ENCODE measurements at regions not wholly inside any gene's neighbourhood (a gene's known extent, or its start where the extent isn't known, plus 50 kb on each side); places are given as distances from the start of the nearest gene placed in this dataset.

DNA sequence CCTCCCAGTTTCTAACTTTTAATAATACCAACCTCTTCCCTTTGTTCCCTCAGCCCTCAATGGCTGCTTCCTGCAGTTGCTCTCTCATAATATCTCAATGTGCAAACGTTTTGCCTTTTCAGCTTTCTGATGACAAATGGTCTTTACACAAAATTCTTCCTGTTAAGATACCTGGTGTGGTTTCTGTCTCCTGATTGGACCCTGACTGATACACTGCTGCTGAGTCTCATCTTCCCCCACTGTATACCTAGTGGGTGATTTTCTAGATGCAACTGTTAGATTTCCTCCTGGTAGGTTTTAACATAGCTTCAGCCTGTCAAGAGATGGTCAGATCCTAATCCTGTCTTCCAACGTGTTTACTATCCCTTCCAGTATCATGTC is 147.9 kb upstream of the TOP1 start:
- TF ChIP-seq L3MBTL2 (conservative IDR thresholded peaks at IDR 0.05) (no peak), SUZ12 (IDR thresholded peaks at IDR 0.05) (no peak), TARDBP (IDR thresholded peaks at IDR 0.05) (no peak)
